ENCODE measurements at regions not wholly inside any gene's neighbourhood (a gene's known extent, or its start where the extent isn't known, plus 50 kb on each side); places are given as distances from the start of the nearest gene placed in this dataset.
A peak's percentile ranks its signal among the peaks of the same experiment; 100 is the strongest.

GRCh38 chr6:27187231-27188060 lies 60.1 kb upstream of the PRSS16 start:
- Histone ChIP-seq H3K36me3 (no peaks in the 10 kb centered on the region), H3K9me3 (no peaks in the 10 kb centered on the region), H3K27ac (peak overlapping the region; percentile 86 to 91 (median 88)), H3K4me3 (peak overlapping the region; percentile 34 to 68 (median 59)), H3K27me3 (no peaks in the 10 kb centered on the region), H3K4me1 (peaks cover 0 to 7% (median 4%) of the 10 kb centered on the region in 4 donors)
- no peak for TF ChIP-seq POLR2A (IDR thresholded peaks at IDR 0.05)
- TF ChIP-seq CTCF (IDR thresholded peaks at IDR 0.05), result no peak
- no peak for TF ChIP-seq POLR2AphosphoS5 (IDR thresholded peaks at IDR 0.05)
- TF ChIP-seq EP300 (IDR thresholded peaks at IDR 0.05; ENCODE audit: low read depth), result no peak
- intact Hi-C loops (cut with DNase I; ENCODE audit: low total_unique reads) (loop anchor here (5.0 to 10.0 kb wide), 2 partner anchors 705 to 1797 kb away; a partner anchor contains a TSS), in situ Hi-C loops (cut with MboI; ENCODE audit: low pct_ligation_motif_present in 1 of 4, low pct_unique_long_range_greater_than_20kb in 1 of 4, low sequenced_read_pairs in 3 of 4) (loop anchor here in 2 of 4 donors (10.0 to 25.0 kb wide), 3 partner anchors 325 to 1175 kb away; no protein-coding TSS in a partner anchor)
- WGBS, 2 donors (ENCODE audit: low coverage in 1 of 2), result 13 to 22% methylated on average over 6 to 13 of the region's 13 CpGs
- DNase-seq, result peak; percentile 50

GRCh38 chr6:27188061-27188884 lies 59.2 kb upstream of the PRSS16 start:
- H3K36me3 ChIP-seq, result no peaks in the 10 kb centered on the region
- peak; percentile 70 for DNase-seq
- TF ChIP-seq POLR2A (IDR thresholded peaks at IDR 0.05) (peak; percentile 73), CTCF (IDR thresholded peaks at IDR 0.05) (no peak), POLR2AphosphoS5 (IDR thresholded peaks at IDR 0.05) (peak; percentile 7 to 47 (median 34))
- H3K9me3 ChIP-seq, result no peaks in the 10 kb centered on the region
- 0 to 2% methylated on average over 7 to 33 of the region's 33 CpGs for WGBS, 2 donors (ENCODE audit: low coverage in 1 of 2)
- peaks cover 0 to 7% (median 4%) of the 10 kb centered on the region in 4 donors for H3K4me1 ChIP-seq
- H3K27me3 ChIP-seq, result no peaks in the 10 kb centered on the region
- H3K4me3 ChIP-seq, result peak overlapping the region; percentile 41 to 68 (median 59)
- H3K27ac ChIP-seq, result peak overlapping the region; percentile 86 to 91 (median 88)
- in situ Hi-C loops (cut with MboI; ENCODE audit: low pct_ligation_motif_present in 1 of 4, low pct_unique_long_range_greater_than_20kb in 1 of 4, low sequenced_read_pairs in 3 of 4), result loop anchor here in 2 of 4 donors (10.0 to 25.0 kb wide), 3 partner anchors 324 to 1174 kb away; no protein-coding TSS in a partner anchor
- intact Hi-C loops (cut with DNase I; ENCODE audit: low total_unique reads), result loop anchor here (5.0 to 10.0 kb wide), 2 partner anchors 704 to 1797 kb away; a partner anchor contains a TSS

GRCh38 chr6:27188885-27189418 lies 58.5 kb upstream of the PRSS16 start:
- in situ Hi-C loops (cut with MboI; ENCODE audit: low pct_ligation_motif_present in 1 of 4, low pct_unique_long_range_greater_than_20kb in 1 of 4, low sequenced_read_pairs in 3 of 4) (loop anchor here in 2 of 4 donors (10.0 to 25.0 kb wide), 3 partner anchors 323 to 1173 kb away; no protein-coding TSS in a partner anchor), intact Hi-C loops (cut with DNase I; ENCODE audit: low total_unique reads) (loop anchor here (5.0 to 10.0 kb wide), 2 partner anchors 703 to 1796 kb away; a partner anchor contains a TSS)
- Histone ChIP-seq H3K36me3 (no peaks in the 10 kb centered on the region), H3K27ac (peak overlapping the region; percentile 86 to 91 (median 88)), H3K9me3 (no peaks in the 10 kb centered on the region), H3K4me1 (peaks cover 0 to 7% (median 4%) of the 10 kb centered on the region in 4 donors), H3K4me3 (peak overlapping the region; percentile 41 to 68 (median 59)), H3K27me3 (no peaks in the 10 kb centered on the region)
- peak; percentile 74 for DNase-seq
- WGBS, 2 donors (ENCODE audit: low coverage in 1 of 2), result 15 to 30% methylated on average over 4 to 10 of the region's 10 CpGs
- TF ChIP-seq POLR2A (IDR thresholded peaks at IDR 0.05) (no peak), CTCF (IDR thresholded peaks at IDR 0.05) (peak; percentile 74 to 85 (median 78)), POLR2AphosphoS5 (IDR thresholded peaks at IDR 0.05) (no peak)

Measured in transverse colon (tissue), 4 donors.